Stomach (tissue), 4 donors: ENCODE measurements at regions not wholly inside any gene's neighbourhood (a gene's known extent, or its start where the extent isn't known, plus 50 kb on each side); places are given as distances from the start of the nearest gene placed in this dataset.

Experiments used
- POLR2A ChIP-seq, 4 donors: fragments of 450-650 bp; IDR thresholded peaks; one replicate each; pipeline ENCODE4 v1.6.1; 2016; ENCODE audit warnings: antibody characterized with exemption in 4 of 4, control low read depth in 2 of 4, mild to moderate bottlenecking in 1 of 4, moderate library complexity in 1 of 4
- TF ChIP-seq, protein P1 (sequence below), 7 experiments: fragments of 450-650 bp in 4 of 7; fragments of 200-600 bp in 3 of 7; sonication (generic) in 3 of 7; IDR thresholded peaks; one replicate each; pipeline ENCODE4 v1.5.1; 2016 to 2019; ENCODE audit warnings: antibody characterized with exemption in 7 of 7, control low read depth in 2 of 7, mild to moderate bottlenecking in 1 of 7

DNA sequence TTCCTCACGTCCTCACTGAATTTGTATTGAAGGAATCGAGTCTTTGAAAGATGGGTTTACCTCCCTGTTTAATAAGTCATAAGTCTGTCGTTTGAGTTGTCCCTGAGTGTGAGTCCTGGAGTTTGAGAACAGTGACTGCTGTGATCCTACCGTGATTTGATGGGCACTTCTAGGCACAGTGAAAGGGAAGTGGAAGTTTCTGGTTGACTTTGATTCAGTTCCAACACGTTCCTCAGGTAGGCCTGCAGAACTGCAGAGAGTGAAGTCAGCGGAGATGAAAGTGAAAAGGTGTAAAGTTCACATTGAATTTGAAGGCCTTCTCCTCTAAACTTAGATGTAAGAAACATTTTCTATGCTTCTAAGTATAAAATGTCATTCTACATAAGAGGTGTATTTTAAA, 52.9 kb upstream of the ACKR3 start:
- TF ChIP-seq, protein P1, sequence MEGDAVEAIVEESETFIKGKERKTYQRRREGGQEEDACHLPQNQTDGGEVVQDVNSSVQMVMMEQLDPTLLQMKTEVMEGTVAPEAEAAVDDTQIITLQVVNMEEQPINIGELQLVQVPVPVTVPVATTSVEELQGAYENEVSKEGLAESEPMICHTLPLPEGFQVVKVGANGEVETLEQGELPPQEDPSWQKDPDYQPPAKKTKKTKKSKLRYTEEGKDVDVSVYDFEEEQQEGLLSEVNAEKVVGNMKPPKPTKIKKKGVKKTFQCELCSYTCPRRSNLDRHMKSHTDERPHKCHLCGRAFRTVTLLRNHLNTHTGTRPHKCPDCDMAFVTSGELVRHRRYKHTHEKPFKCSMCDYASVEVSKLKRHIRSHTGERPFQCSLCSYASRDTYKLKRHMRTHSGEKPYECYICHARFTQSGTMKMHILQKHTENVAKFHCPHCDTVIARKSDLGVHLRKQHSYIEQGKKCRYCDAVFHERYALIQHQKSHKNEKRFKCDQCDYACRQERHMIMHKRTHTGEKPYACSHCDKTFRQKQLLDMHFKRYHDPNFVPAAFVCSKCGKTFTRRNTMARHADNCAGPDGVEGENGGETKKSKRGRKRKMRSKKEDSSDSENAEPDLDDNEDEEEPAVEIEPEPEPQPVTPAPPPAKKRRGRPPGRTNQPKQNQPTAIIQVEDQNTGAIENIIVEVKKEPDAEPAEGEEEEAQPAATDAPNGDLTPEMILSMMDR (IDR thresholded peaks at IDR 0.05): no peak
- TF ChIP-seq POLR2A (IDR thresholded peaks at IDR 0.05): no peak
